ENCODE measurements at regions not wholly inside any gene's neighbourhood (a gene's known extent, or its start where the extent isn't known, plus 50 kb on each side); places are given as distances from the start of the nearest gene placed in this dataset.
"Not testable (repeated sequence)": the region's sequence is repeated elsewhere in the genome, so short reads cannot be mapped to it uniquely, and the experiment has no call there.

- H3K4me3 ChIP-seq (ENCODE audit: low read depth, low read length): no peak overlapping the region
- no peaks in the 10 kb centered on the region for H3K9me3 ChIP-seq (ENCODE audit: control insufficient read depth, insufficient read depth, low read length)
- H3K4me1 ChIP-seq (ENCODE audit: control insufficient read depth, insufficient read depth, low read length): peaks cover 20% of the 10 kb centered on the region
- no peak overlapping the region for H3K27ac ChIP-seq (ENCODE audit: low read depth, low read length)
- no peak overlapping the region for H3K9ac ChIP-seq (ENCODE audit: low read depth, low read length)
- H3K36me3 ChIP-seq (ENCODE audit: control insufficient read depth, insufficient read depth, low read length): no peaks in the 10 kb centered on the region
- no peaks in the 10 kb centered on the region for H3K27me3 ChIP-seq (ENCODE audit: control insufficient read depth, insufficient read depth, low read length)
These were observed 91.4 kb upstream of the KLF6 start for GRCh38 chr10:3876350-3876962.

- H3K4me1 ChIP-seq (ENCODE audit: control insufficient read depth, insufficient read depth, low read length): peaks cover 20% of the 10 kb centered on the region
- H3K27me3 ChIP-seq (ENCODE audit: control insufficient read depth, insufficient read depth, low read length): no peaks in the 10 kb centered on the region
- H3K9me3 ChIP-seq (ENCODE audit: control insufficient read depth, insufficient read depth, low read length): no peaks in the 10 kb centered on the region
- no peak overlapping the region for H3K27ac ChIP-seq (ENCODE audit: low read depth, low read length)
- H3K36me3 ChIP-seq (ENCODE audit: control insufficient read depth, insufficient read depth, low read length): no peaks in the 10 kb centered on the region
- H3K4me3 ChIP-seq (ENCODE audit: low read depth, low read length): no peak overlapping the region
- H3K9ac ChIP-seq (ENCODE audit: low read depth, low read length): no peak overlapping the region
These were observed 90.8 kb upstream of the KLF6 start for GRCh38 chr10:3875842-3876235.

DNA sequence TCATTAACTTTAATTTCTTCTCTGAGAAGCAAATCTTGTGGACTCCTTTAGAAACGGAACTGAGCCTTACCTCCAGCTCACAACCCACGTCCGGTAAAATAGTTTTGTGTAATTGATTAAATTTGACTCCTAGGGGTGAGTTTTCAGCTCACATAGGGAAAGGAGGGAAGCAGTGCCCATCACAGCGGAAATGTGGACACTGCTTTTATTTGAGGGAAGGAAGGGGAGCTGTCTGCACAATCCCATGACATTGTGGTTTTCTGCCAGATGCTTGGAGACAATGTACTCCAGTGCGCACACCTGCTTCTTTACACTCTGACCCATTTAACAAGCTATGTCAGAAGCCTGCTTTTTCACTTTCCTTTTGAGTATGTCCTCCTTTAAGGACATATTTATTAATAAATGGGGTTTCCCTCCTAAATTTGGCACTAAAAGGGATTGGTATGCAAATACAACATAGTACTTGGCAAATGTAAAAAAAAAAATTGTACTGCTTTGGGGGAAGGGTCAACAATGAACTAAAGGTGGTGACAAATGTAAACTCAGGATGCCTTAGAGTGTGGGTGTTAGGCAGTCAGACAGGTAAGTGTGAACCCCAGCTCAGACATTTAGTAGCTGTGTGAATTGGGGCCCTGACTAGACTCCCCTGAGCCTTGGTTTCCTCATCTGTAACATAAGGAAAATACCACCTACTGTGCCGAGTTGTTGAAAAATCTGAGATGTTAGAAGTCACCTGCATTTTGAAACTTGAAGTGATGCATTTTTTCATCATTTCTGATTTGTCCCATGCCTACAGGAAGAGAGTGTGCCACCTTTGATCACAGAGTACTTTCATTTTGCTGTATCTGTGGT, 90.2 kb upstream of the KLF6 start:
- no peak overlapping the region for H3K27ac ChIP-seq (ENCODE audit: low read depth, low read length)
- H3K27me3 ChIP-seq (ENCODE audit: control insufficient read depth, insufficient read depth, low read length): no peaks in the 10 kb centered on the region
- H3K4me3 ChIP-seq (ENCODE audit: low read depth, low read length): no peak overlapping the region
- no peak overlapping the region for H3K9ac ChIP-seq (ENCODE audit: low read depth, low read length)
- peaks cover 20% of the 10 kb centered on the region for H3K4me1 ChIP-seq (ENCODE audit: control insufficient read depth, insufficient read depth, low read length)
- no peaks in the 10 kb centered on the region for H3K9me3 ChIP-seq (ENCODE audit: control insufficient read depth, insufficient read depth, low read length)
- H3K36me3 ChIP-seq (ENCODE audit: control insufficient read depth, insufficient read depth, low read length): no peaks in the 10 kb centered on the region

GRCh38 chr10:3874610-3874989, 89.6 kb upstream of the KLF6 start:
- not testable (repeated sequence) for H3K9me3 ChIP-seq (ENCODE audit: control insufficient read depth, insufficient read depth, low read length); H3K9ac ChIP-seq (ENCODE audit: low read depth, low read length); H3K36me3 ChIP-seq (ENCODE audit: control insufficient read depth, insufficient read depth, low read length); H3K4me3 ChIP-seq (ENCODE audit: low read depth, low read length); H3K27ac ChIP-seq (ENCODE audit: low read depth, low read length); H3K27me3 ChIP-seq (ENCODE audit: control insufficient read depth, insufficient read depth, low read length)
- peaks cover 20% of the 10 kb centered on the region for H3K4me1 ChIP-seq (ENCODE audit: control insufficient read depth, insufficient read depth, low read length)

GRCh38 chr10:3873728-3874461, 88.9 kb upstream of the KLF6 start:
- peaks cover 20% of the 10 kb centered on the region for H3K4me1 ChIP-seq (ENCODE audit: control insufficient read depth, insufficient read depth, low read length)
- H3K27me3 ChIP-seq (ENCODE audit: control insufficient read depth, insufficient read depth, low read length): no peaks in the 10 kb centered on the region
- H3K4me3 ChIP-seq (ENCODE audit: low read depth, low read length): no peak overlapping the region
- H3K36me3 ChIP-seq (ENCODE audit: control insufficient read depth, insufficient read depth, low read length): no peaks in the 10 kb centered on the region
- H3K9ac ChIP-seq (ENCODE audit: low read depth, low read length): no peak overlapping the region; the same call in 1 of the 2 replicates
- H3K27ac ChIP-seq (ENCODE audit: low read depth, low read length): no peak overlapping the region
- no peaks in the 10 kb centered on the region for H3K9me3 ChIP-seq (ENCODE audit: control insufficient read depth, insufficient read depth, low read length)

DNA sequence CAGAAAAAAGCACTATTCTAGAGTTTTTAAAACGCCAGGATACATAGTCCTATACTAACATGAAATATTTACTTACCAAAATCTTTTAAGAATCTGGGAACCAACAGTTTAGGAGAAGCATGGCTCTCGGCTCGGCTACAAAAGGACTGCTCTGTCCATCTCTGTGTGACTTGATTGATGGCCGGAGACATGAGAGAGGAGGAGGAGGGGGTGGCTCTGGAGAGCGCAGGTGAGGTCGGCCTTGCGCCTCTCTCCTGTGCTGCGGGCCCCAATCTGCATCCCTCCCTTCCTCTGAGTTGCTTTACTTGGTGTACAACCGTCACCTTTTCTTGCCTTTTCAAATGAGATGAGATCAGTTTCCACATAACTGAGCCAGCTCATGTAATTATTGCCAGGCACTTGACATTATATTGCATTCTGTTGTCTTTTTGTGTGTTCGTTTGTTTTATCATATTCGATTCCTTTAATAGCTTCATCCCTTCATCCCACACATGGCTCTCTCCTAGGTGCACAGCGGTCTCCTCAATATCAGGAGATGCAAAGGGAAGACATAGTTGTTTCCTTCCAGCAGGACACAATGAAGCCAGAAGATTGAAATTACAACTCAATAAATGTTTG, 87.8 kb upstream of the KLF6 start:
- H3K9ac ChIP-seq (ENCODE audit: low read depth, low read length): no peak overlapping the region

DNA sequence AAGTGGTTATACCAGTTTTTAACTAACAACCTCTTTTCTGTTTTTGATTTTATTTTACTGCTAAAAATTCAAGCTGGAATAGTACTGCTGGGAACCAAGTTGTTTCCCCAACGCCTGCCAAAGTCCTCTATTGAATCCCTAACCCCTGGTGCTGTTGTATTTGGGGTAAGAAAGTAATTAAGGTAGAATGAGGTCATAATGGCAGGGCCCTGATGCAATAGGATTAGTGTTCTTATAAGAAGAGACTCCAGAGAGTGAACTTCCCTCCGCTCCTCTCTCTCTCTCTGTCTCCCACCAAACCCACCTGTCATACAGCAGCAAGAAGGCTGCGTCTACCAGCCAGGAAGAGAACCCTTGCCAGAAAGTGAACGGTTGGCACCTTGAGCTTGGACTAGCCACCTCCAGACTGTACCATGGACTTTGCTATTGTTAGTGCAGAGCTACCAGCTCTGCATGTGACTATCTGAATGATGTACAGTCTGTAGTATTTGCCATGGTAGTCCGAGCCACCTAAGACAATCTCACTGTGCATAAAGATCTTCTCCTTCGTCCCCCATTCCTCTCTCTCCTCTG, 86.5 kb upstream of the KLF6 start:
- Histone ChIP-seq H3K27me3 (ENCODE audit: control insufficient read depth, insufficient read depth, low read length) (no peaks in the 10 kb centered on the region), H3K9ac (ENCODE audit: low read depth, low read length) (no peak overlapping the region), H3K36me3 (ENCODE audit: control insufficient read depth, insufficient read depth, low read length) (no peaks in the 10 kb centered on the region), H3K4me3 (ENCODE audit: low read depth, low read length) (no peak overlapping the region), H3K27ac (ENCODE audit: low read depth, low read length) (no peak overlapping the region), H3K4me1 (ENCODE audit: control insufficient read depth, insufficient read depth, low read length) (peaks cover 8% of the 10 kb centered on the region; the same call in 1 of the 2 replicates), H3K9me3 (ENCODE audit: control insufficient read depth, insufficient read depth, low read length) (no peaks in the 10 kb centered on the region)

More for the DNA sequence above, 87.8 kb upstream of the KLF6 start:
- Histone ChIP-seq H3K27me3 (ENCODE audit: control insufficient read depth, insufficient read depth, low read length) (no peaks in the 10 kb centered on the region), H3K4me1 (ENCODE audit: control insufficient read depth, insufficient read depth, low read length) (peaks cover 19% of the 10 kb centered on the region), H3K27ac (ENCODE audit: low read depth, low read length) (no peak overlapping the region), H3K36me3 (ENCODE audit: control insufficient read depth, insufficient read depth, low read length) (no peaks in the 10 kb centered on the region), H3K4me3 (ENCODE audit: low read depth, low read length) (no peak overlapping the region), H3K9me3 (ENCODE audit: control insufficient read depth, insufficient read depth, low read length) (no peaks in the 10 kb centered on the region)

- Histone ChIP-seq H3K4me1 (ENCODE audit: control insufficient read depth, insufficient read depth, low read length) (peaks cover 7% of the 10 kb centered on the region; the same call in 1 of the 2 replicates), H3K36me3 (ENCODE audit: control insufficient read depth, insufficient read depth, low read length) (no peaks in the 10 kb centered on the region)
These were observed 84.0 kb upstream of the KLF6 start for GRCh38 chr10:3869036-3869435.

DNA sequence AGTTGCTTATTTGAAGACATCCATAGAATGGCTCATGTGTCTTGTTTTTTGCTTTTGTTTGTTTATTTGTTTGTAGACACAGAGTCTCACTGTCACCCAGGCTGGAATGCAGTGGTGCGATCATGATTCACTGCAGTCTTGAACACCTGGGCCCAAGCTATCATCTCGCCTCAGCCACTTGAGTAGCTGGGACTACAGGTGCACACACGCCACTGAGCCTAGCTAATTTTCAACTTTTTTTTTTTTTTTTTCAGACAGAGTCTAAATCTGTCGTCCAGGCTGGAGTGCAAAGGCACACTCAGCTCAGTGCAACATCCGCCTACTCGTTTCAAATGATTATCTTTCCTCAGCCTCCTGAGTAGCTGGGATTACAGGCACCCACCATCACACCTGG, 83.3 kb upstream of the KLF6 start:
- no peaks in the 10 kb centered on the region; the same call in 1 of the 2 replicates for H3K4me1 ChIP-seq (ENCODE audit: control insufficient read depth, insufficient read depth, low read length)
- no peaks in the 10 kb centered on the region for H3K27me3 ChIP-seq (ENCODE audit: control insufficient read depth, insufficient read depth, low read length)
- H3K4me3 ChIP-seq (ENCODE audit: low read depth, low read length): no peak overlapping the region
- H3K36me3 ChIP-seq (ENCODE audit: control insufficient read depth, insufficient read depth, low read length): no peaks in the 10 kb centered on the region
- no peak overlapping the region for H3K27ac ChIP-seq (ENCODE audit: low read depth, low read length)
- H3K9me3 ChIP-seq (ENCODE audit: control insufficient read depth, insufficient read depth, low read length): no peaks in the 10 kb centered on the region
- no peak overlapping the region for H3K9ac ChIP-seq (ENCODE audit: low read depth, low read length)

More at GRCh38 chr10:3869036-3869435, 84.0 kb upstream of the KLF6 start:
- H3K27ac ChIP-seq (ENCODE audit: low read depth, low read length): no peak overlapping the region
- no peak overlapping the region for H3K9ac ChIP-seq (ENCODE audit: low read depth, low read length)
- H3K9me3 ChIP-seq (ENCODE audit: control insufficient read depth, insufficient read depth, low read length): no peaks in the 10 kb centered on the region
- no peak overlapping the region for H3K4me3 ChIP-seq (ENCODE audit: low read depth, low read length)
- H3K27me3 ChIP-seq (ENCODE audit: control insufficient read depth, insufficient read depth, low read length): no peaks in the 10 kb centered on the region

DNA sequence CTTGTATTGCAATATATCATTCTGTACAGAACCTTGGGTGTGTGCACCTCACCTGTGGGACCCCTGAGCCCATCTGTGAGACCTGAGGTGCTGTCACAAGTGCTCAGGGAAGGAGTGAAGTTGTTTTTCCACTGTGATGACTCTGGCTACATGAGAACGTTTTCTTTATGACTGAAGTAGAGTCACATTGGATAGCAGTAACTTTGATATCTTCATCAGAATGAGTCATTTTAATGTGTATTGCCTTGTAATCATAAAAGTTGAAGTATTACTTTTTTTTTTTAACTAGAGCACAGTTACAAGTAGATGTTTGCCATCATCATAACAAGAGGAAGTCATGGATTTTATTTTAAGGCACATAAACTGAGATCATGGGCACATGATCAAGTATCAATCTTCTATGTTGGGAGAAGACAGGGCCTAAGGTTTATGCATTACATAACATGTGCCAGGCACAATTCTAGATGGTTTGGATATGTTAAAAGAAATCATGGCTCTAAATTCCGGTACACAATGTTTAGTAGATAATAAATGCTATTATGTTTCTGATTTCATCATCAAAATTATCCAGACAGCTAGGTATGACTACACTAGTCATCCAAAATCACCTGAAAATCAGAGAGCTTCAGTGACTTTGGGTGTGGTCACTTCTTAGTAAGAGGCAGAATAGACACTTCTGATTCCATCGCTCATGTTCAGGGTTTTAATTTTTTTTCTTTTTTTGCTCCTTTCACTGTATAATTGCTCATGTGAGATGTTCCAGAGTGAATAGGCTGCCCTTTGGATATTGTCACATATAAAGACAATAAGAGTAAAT, 82.7 kb upstream of the KLF6 start:
- Histone ChIP-seq H3K27ac (ENCODE audit: low read depth, low read length) (no peak overlapping the region), H3K4me3 (ENCODE audit: low read depth, low read length) (no peak overlapping the region), H3K9ac (ENCODE audit: low read depth, low read length) (no peak overlapping the region), H3K27me3 (ENCODE audit: control insufficient read depth, insufficient read depth, low read length) (no peaks in the 10 kb centered on the region), H3K36me3 (ENCODE audit: control insufficient read depth, insufficient read depth, low read length) (no peaks in the 10 kb centered on the region), H3K9me3 (ENCODE audit: control insufficient read depth, insufficient read depth, low read length) (no peaks in the 10 kb centered on the region), H3K4me1 (ENCODE audit: control insufficient read depth, insufficient read depth, low read length) (no peaks in the 10 kb centered on the region)

Data from HUES48 (cell line).